Caco-2 (cell line): ENCODE measurements at regions not wholly inside any gene's neighbourhood (a gene's known extent, or its start where the extent isn't known, plus 50 kb on each side); places are given as distances from the start of the nearest gene placed in this dataset.

Experiments used
- BruUV-seq: library from RNA; stranded (reverse); fragments of 400-500 nt; replicated peaks from 2 replicates; lab custom pipeline; 2021; lab: Mats Ljungman, UMichigan
- CTCF ChIA-PET: fragments of 300-600 bp; sonication (Branson Sonifier 250); formaldehyde crosslinking; loops from one replicate; lab custom pipeline; 2022; ENCODE audit warnings: antibody characterized with exemption; lab: Charles Lee
- POLR2A ChIA-PET: fragments of 300-600 bp; sonication (Branson Sonifier 250); formaldehyde crosslinking; loops from one replicate; lab custom pipeline; 2022; ENCODE audit warnings: antibody characterized with exemption; lab: Charles Lee
- DNase-seq, 2 experiments: peaks; one replicate each; pipeline versions ENCODE4 v3.0.0 to v3.0.0-alpha.2; 2020 to 2022
- H3K27me3 ChIP-seq: replicated peaks from 2 replicates; pipeline ENCODE4 v1.6.0; 2011; ENCODE audit warnings: low read length; ENCODE audit not compliant: control insufficient read depth, insufficient read depth
- H3K36me3 ChIP-seq: 2 replicates; pipeline ENCODE4 v1.5.1; 2011; ENCODE audit warnings: low read length; ENCODE audit not compliant: control insufficient read depth, insufficient read depth
- H3K4me1 ChIP-seq: fragments of 250-450 bp; sonication (Bioruptor Pico); 2 replicates; pipeline ENCODE4 v1.5.1; 2020; ENCODE audit warnings: mild to moderate bottlenecking
- H3K4me3 ChIP-seq: 2 replicates; pipeline ENCODE4 v1.5.1; 2011; ENCODE audit warnings: low read depth, mild to moderate bottlenecking, control low read depth, low read length
- H3K9me3 ChIP-seq: fragments of 250-450 bp; sonication (Bioruptor Pico); 2 replicates; pipeline ENCODE4 v1.5.1; 2020; ENCODE audit warnings: mild to moderate bottlenecking, moderate library complexity
- H3K27ac Mint-ChIP-seq: one replicate; pipeline ENCODE4 v1.8.0; 2022; ENCODE audit warnings: mixed read lengths; ENCODE audit not compliant: unreplicated experiment
- H3K27me3 Mint-ChIP-seq: one replicate; pipeline ENCODE4 v1.8.0; 2022; ENCODE audit warnings: mixed read lengths; ENCODE audit not compliant: insufficient read depth, unreplicated experiment
- H3K36me3 Mint-ChIP-seq: one replicate; pipeline ENCODE4 v1.8.0; 2022; ENCODE audit warnings: mild to moderate bottlenecking, mixed read lengths; ENCODE audit not compliant: insufficient read depth, unreplicated experiment
- H3K4me1 Mint-ChIP-seq: one replicate; pipeline ENCODE4 v1.8.0; 2022; ENCODE audit warnings: low read depth, mixed read lengths; ENCODE audit not compliant: unreplicated experiment
- H3K4me3 Mint-ChIP-seq: one replicate; pipeline ENCODE4 v1.8.0; 2022; ENCODE audit warnings: mild to moderate bottlenecking, moderate library complexity, mixed read lengths; ENCODE audit not compliant: unreplicated experiment
- H3K9me3 Mint-ChIP-seq: one replicate; pipeline ENCODE4 v1.8.0; 2022; ENCODE audit warnings: mixed read lengths; ENCODE audit not compliant: unreplicated experiment
- CTCF ChIP-seq, 2 experiments: fragments of 200-600 bp in 1 of 2; IDR thresholded peaks; 1 replicate in 1 of 2; 2 replicates in 1 of 2; pipeline versions ENCODE4 v1.5.1 to v1.8.0; 2011 to 2022; ENCODE audit warnings: antibody characterized with exemption in 1 of 2, control low read depth in 1 of 2, inconsistent platforms in 1 of 2, low read depth in 1 of 2, low read length in 1 of 2, mild to moderate bottlenecking in 1 of 2, moderate library complexity in 1 of 2; ENCODE audit not compliant: insufficient read depth in 1 of 2, severe bottlenecking in 1 of 2, unreplicated experiment in 1 of 2
- intact Hi-C: fragments of 100-400 bp; cut with micrococcal nuclease; formaldehyde crosslinking; loops from one replicate; pipeline ENCODE4 v1.10.0; 2022; ENCODE audit not compliant: unreplicated experiment

- ChIA-PET POLR2A (no interaction called here), CTCF (no interaction called here)
- no peak for TF ChIP-seq CTCF (IDR thresholded peaks at IDR 0.05; ENCODE audit: insufficient read depth in 1 of 2, low read depth in 1 of 2, low read length in 1 of 2, severe bottlenecking in 1 of 2, unreplicated experiment in 1 of 2)
- intact Hi-C loops, result no loop called here
- Mint-ChIP-seq H3K9me3 (no peaks in the 10 kb centered on the region), H3K4me3 (no peak overlapping the region), H3K36me3 (no peaks in the 10 kb centered on the region), H3K27me3 (no peaks in the 10 kb centered on the region), H3K27ac (no peak overlapping the region), H3K4me1 (no peaks in the 10 kb centered on the region)
- no TSS peak for BruUV-seq
- H3K4me3 ChIP-seq, result no peak overlapping the region
- H3K27me3 ChIP-seq, result no peaks in the 10 kb centered on the region
- no peaks in the 10 kb centered on the region for H3K4me1 ChIP-seq
- no peak for DNase-seq
- H3K9me3 ChIP-seq, result no peaks in the 10 kb centered on the region
- no peaks in the 10 kb centered on the region for H3K36me3 ChIP-seq
These were observed 353.0 kb upstream of the KLF12 start for GRCh38 chr13:74487091-74487722.

- Histone ChIP-seq H3K4me3 (no peak overlapping the region), H3K9me3 (no peaks in the 10 kb centered on the region), H3K36me3 (no peaks in the 10 kb centered on the region), H3K4me1 (no peaks in the 10 kb centered on the region), H3K27me3 (no peaks in the 10 kb centered on the region)
- Mint-ChIP-seq H3K36me3 (no peaks in the 10 kb centered on the region), H3K27ac (no peak overlapping the region), H3K4me1 (no peaks in the 10 kb centered on the region), H3K4me3 (no peak overlapping the region), H3K27me3 (no peaks in the 10 kb centered on the region), H3K9me3 (no peaks in the 10 kb centered on the region)
- BruUV-seq, result no TSS peak
- ChIA-PET CTCF (no interaction called here), POLR2A (no interaction called here)
- intact Hi-C loops, result no loop called here
- TF ChIP-seq CTCF (IDR thresholded peaks at IDR 0.05; ENCODE audit: insufficient read depth in 1 of 2, low read depth in 1 of 2, low read length in 1 of 2, severe bottlenecking in 1 of 2, unreplicated experiment in 1 of 2), result no peak
- no peak for DNase-seq
These were observed 351.6 kb upstream of the KLF12 start for GRCh38 chr13:74485757-74486156.

- POLR2A ChIA-PET, result no interaction called here
- Histone ChIP-seq H3K9me3 (no peaks in the 10 kb centered on the region), H3K4me3 (no peak overlapping the region), H3K36me3 (no peaks in the 10 kb centered on the region), H3K4me1 (no peaks in the 10 kb centered on the region), H3K27me3 (no peaks in the 10 kb centered on the region; the same call in 1 of the 2 replicates)
- Mint-ChIP-seq H3K4me1 (no peaks in the 10 kb centered on the region), H3K36me3 (no peaks in the 10 kb centered on the region), H3K4me3 (no peak overlapping the region), H3K9me3 (no peaks in the 10 kb centered on the region), H3K27ac (no peak overlapping the region), H3K27me3 (no peaks in the 10 kb centered on the region)
- DNase-seq, result no peak
- BruUV-seq, result no TSS peak
- intact Hi-C loops, result no loop called here
- no peak for TF ChIP-seq CTCF (IDR thresholded peaks at IDR 0.05; ENCODE audit: insufficient read depth in 1 of 2, low read depth in 1 of 2, low read length in 1 of 2, severe bottlenecking in 1 of 2, unreplicated experiment in 1 of 2)
- CTCF ChIA-PET, result no interaction called here
These were observed 344.9 kb upstream of the KLF12 start for GRCh38 chr13:74479124-74479523.
